Fibroblast of pulmonary artery (primary cell): ENCODE measurements at regions not wholly inside any gene's neighbourhood (a gene's known extent, or its start where the extent isn't known, plus 50 kb on each side); places are given as distances from the start of the nearest gene placed in this dataset.

Source experiments
- DNase-seq: peaks from one replicate; pipeline ENCODE4 v3.0.0-alpha.2; 2010; ENCODE audit warnings: low read depth
- H3K4me3 ChIP-seq: replicated peaks from 2 replicates; pipeline ENCODE4 v1.5.1; 2011; ENCODE audit warnings: low read depth, mild to moderate bottlenecking, control low read depth, low read length, moderate library complexity
- CTCF ChIP-seq: IDR thresholded peaks from 2 replicates; pipeline ENCODE4 v1.5.1; 2011; ENCODE audit warnings: mild to moderate bottlenecking, control low read depth, low read length, inconsistent platforms; ENCODE audit errors: missing control alignments

GRCh38 chr3:89698208-89698830 lies 590.9 kb downstream of the EPHA3 start:
- no peak overlapping the region for H3K4me3 ChIP-seq
- DNase-seq: no peak
- TF ChIP-seq CTCF: no peak

GRCh38 chr3:89699229-89699628 lies 591.8 kb downstream of the EPHA3 start:
- no peak for TF ChIP-seq CTCF
- no peak for DNase-seq
- no peak overlapping the region for H3K4me3 ChIP-seq

GRCh38 chr3:89699771-89700170 lies 592.4 kb downstream of the EPHA3 start:
- H3K4me3 ChIP-seq: no peak overlapping the region
- no peak for TF ChIP-seq CTCF
- no peak for DNase-seq

GRCh38 chr3:89702404-89702803 lies 595.0 kb downstream of the EPHA3 start:
- TF ChIP-seq CTCF: no peak
- H3K4me3 ChIP-seq: no peak overlapping the region
- no peak for DNase-seq

- DNase-seq: no peak
- H3K4me3 ChIP-seq: no peak overlapping the region
- TF ChIP-seq CTCF: no peak
These were observed 605.8 kb downstream of the EPHA3 start for GRCh38 chr3:89713196-89713595.

GRCh38 chr3:89714237-89714636 lies 606.8 kb downstream of the EPHA3 start:
- no peak for DNase-seq
- H3K4me3 ChIP-seq: no peak overlapping the region
- TF ChIP-seq CTCF: no peak
